ENCODE measurements at regions not wholly inside any gene's neighbourhood (a gene's known extent, or its start where the extent isn't known, plus 50 kb on each side); places are given as distances from the start of the nearest gene placed in this dataset.

DNA sequence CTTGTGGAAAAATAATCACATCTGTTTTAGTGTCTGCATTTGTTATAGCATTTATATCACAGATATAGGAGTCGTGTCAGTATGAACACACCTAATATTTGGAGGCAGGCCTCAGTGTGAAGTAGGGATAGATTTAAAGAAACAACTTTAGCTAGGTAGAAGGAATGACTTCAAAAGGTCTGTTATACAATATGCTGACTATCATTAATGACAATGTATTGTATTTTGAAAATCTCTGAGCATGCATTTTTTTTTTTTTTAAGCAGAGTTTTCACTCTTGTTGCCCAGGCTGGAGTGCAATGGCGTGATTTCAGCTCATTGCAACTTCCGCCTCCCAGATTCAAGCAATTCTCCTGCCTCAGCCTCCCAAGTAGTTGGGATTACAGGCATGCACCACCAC lies 248.3 kb downstream of the EN1 start:
- no peak overlapping the region for H3K4me3 ChIP-seq (ENCODE audit: low read depth, low read length)
- ChIA-PET POLR2A (no interaction called here), CTCF (no interaction called here)
- no peak for DNase-seq (ENCODE audit: low read depth, low spot score)
- TF ChIP-seq, protein P1, sequence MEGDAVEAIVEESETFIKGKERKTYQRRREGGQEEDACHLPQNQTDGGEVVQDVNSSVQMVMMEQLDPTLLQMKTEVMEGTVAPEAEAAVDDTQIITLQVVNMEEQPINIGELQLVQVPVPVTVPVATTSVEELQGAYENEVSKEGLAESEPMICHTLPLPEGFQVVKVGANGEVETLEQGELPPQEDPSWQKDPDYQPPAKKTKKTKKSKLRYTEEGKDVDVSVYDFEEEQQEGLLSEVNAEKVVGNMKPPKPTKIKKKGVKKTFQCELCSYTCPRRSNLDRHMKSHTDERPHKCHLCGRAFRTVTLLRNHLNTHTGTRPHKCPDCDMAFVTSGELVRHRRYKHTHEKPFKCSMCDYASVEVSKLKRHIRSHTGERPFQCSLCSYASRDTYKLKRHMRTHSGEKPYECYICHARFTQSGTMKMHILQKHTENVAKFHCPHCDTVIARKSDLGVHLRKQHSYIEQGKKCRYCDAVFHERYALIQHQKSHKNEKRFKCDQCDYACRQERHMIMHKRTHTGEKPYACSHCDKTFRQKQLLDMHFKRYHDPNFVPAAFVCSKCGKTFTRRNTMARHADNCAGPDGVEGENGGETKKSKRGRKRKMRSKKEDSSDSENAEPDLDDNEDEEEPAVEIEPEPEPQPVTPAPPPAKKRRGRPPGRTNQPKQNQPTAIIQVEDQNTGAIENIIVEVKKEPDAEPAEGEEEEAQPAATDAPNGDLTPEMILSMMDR (IDR thresholded peaks at IDR 0.05; ENCODE audit: insufficient read depth, low read length, missing control alignments), result no peak

DNA sequence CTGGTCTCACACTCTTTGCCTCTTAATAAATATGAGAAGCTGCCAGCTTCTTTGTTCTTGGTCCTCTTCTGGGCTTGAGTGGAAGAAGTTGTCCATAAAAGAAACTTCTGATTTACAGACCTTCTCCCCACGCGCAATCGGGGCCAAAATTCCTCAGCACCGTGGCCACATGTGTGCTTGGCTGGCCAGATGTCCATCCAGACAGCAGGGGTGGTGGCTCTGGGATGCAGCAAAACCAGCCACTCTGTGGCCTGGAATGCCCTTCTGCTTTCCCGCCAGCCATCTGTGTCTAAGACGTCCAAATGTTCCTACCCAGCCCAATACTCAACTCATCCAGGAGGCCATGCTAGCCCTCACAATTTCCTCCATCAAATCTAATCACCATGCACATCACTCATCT lies 250.8 kb downstream of the EN1 start:
- ChIA-PET POLR2A (no interaction called here), CTCF (interaction anchor here (1.3 kb wide), 1 partner anchor 256 kb away, joined by 3 read pairs; no protein-coding TSS in a partner anchor)
- TF ChIP-seq, protein P1 (IDR thresholded peaks at IDR 0.05; ENCODE audit: insufficient read depth, low read length, missing control alignments), result no peak
- H3K4me3 ChIP-seq (ENCODE audit: low read depth, low read length), result no peak overlapping the region
- no peak for DNase-seq (ENCODE audit: low read depth, low spot score)

DNA sequence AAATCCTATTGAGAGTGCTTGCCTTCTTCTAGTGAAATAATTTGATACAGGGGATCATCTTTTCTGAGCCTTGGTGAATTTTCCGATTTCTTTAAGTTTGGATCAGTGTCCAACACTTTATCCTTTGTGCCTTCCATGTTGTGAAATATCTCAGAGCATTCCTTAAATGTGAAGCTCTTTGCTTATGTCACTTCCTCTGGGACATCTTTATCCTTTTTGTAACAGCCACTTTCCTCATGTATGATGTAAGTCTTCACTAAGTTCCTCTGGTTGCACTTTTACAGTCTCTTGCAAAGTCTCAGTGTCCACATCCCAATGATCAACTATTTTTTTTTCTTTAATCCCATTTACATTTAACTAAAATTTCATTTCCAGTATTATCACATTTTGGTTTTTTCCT lies 254.2 kb downstream of the EN1 start:
- CTCF ChIA-PET, result interaction anchor here (1.4 kb wide), 1 partner anchor 262 kb away, joined by 4 read pairs; no protein-coding TSS in a partner anchor
- DNase-seq (ENCODE audit: low read depth, low spot score), result no peak
- POLR2A ChIA-PET, result no interaction called here
- H3K4me3 ChIP-seq (ENCODE audit: low read depth, low read length), result no peak overlapping the region
- TF ChIP-seq, protein P1 (IDR thresholded peaks at IDR 0.05; ENCODE audit: insufficient read depth, low read length, missing control alignments), result no peak

DNA sequence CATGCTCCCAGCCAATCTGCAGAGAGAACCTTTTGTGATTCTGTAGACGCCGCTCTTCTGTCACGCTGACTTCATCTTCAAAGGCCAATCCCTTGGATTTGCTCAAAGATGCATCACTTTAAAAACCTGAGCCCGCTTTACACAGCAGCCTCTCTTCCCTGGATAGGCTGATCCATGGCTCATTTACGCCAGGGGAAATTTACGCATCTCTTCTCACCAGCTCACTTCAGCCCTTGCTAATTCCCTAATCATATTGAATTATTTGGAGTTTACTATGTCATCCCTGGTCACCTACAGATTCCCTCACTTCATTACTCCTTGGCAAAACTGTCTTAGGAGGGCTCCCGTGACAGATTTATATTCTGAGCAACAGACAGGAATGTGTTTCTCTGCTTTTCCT lies 256.2 kb downstream of the EN1 start:
- CTCF ChIA-PET, result no interaction called here

DNA sequence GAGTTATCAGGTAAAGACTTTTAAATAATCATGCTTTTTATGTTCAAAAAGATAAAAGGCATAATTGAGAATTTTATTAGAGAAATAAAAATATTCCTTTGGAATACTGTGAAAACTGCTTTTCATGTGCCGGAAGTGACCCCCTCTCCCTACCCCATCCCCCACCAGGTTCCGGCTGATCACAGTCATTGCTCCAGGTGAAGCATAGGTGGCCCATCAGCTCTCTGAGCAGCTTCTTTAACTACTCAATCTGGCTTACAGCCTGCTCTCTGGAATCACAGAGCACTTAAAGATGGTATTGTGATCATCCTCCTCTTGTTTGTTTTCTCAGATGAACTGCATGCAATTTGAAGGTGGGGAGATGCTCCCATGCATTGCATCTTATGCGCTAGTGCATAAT lies 257.7 kb downstream of the EN1 start:
- no peak for DNase-seq (ENCODE audit: low read depth, low spot score)
- TF ChIP-seq, protein P1 (IDR thresholded peaks at IDR 0.05; ENCODE audit: insufficient read depth, low read length, missing control alignments), result no peak
- ChIA-PET POLR2A (no interaction called here), CTCF (interaction anchor here (1.0 kb wide), 1 partner anchor 18 kb away, joined by 3 read pairs; no protein-coding TSS in a partner anchor)
- H3K4me3 ChIP-seq (ENCODE audit: low read depth, low read length), result no peak overlapping the region

More for the DNA sequence above, 256.2 kb downstream of the EN1 start:
- TF ChIP-seq, protein P1 (IDR thresholded peaks at IDR 0.05; ENCODE audit: insufficient read depth, low read length, missing control alignments), result no peak
- DNase-seq (ENCODE audit: low read depth, low spot score), result no peak
- H3K4me3 ChIP-seq (ENCODE audit: low read depth, low read length), result no peak overlapping the region
- POLR2A ChIA-PET, result no interaction called here

DNA sequence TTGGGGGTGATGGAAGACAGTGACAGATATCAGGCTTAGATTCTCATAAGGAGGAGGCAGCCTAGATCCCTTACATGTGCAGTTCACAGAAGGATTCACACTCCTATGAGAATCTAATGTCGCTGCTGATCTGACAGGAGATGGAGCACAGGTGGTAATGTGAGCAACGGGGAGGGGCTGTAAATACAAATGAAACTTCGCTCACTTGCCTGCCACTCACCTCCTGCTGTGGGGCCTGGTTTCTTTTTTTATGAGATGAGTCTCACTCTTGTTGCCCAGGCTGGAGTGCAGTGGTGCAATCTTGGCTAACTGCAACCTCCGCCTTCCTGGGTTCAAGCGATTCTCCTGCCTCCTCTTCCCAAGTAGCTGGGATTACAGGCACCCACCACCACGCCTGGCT lies 258.6 kb downstream of the EN1 start:
- ChIA-PET CTCF (interaction anchor here (1.3 kb wide), 1 partner anchor 267 kb away, joined by 4 read pairs; no protein-coding TSS in a partner anchor), POLR2A (no interaction called here)
- no peak overlapping the region for H3K4me3 ChIP-seq (ENCODE audit: low read depth, low read length)
- DNase-seq (ENCODE audit: low read depth, low spot score), result no peak
- TF ChIP-seq, protein P1 (IDR thresholded peaks at IDR 0.05; ENCODE audit: insufficient read depth, low read length, missing control alignments), result no peak

Data from AG04449 (cell line).